ENCODE measurements at regions not wholly inside any gene's neighbourhood (a gene's known extent, or its start where the extent isn't known, plus 50 kb on each side); places are given as distances from the start of the nearest gene placed in this dataset.

GRCh38 chr14:85357120-85357519, 172.8 kb upstream of the FLRT2 start:
- H3K9me3 ChIP-seq (ENCODE audit: control insufficient read depth in 2 of 3, insufficient read depth in 1 of 3, low read length in 3 of 3): no peaks in the 10 kb centered on the region
- no peak overlapping the region for H3K9ac ChIP-seq (ENCODE audit: low read length in 3 of 3)
- DNase-seq: no peak
- H3K4me1 ChIP-seq (ENCODE audit: control insufficient read depth in 2 of 3, insufficient read depth in 2 of 3, low read depth in 1 of 3, low read length in 3 of 3): no peaks in the 10 kb centered on the region
- no peaks in the 10 kb centered on the region for H3K36me3 ChIP-seq (ENCODE audit: control insufficient read depth in 2 of 3, insufficient read depth in 3 of 3, low read length in 3 of 3)
- no peaks in the 10 kb centered on the region for H3K27me3 ChIP-seq (ENCODE audit: control insufficient read depth, insufficient read depth, low read length)
- H3K4me3 ChIP-seq (ENCODE audit: low read length in 3 of 3): no peak overlapping the region
- intact Hi-C loops (cut with DNase I): no loop called here
- FAIRE-seq: no peak
- TF ChIP-seq, protein P1, sequence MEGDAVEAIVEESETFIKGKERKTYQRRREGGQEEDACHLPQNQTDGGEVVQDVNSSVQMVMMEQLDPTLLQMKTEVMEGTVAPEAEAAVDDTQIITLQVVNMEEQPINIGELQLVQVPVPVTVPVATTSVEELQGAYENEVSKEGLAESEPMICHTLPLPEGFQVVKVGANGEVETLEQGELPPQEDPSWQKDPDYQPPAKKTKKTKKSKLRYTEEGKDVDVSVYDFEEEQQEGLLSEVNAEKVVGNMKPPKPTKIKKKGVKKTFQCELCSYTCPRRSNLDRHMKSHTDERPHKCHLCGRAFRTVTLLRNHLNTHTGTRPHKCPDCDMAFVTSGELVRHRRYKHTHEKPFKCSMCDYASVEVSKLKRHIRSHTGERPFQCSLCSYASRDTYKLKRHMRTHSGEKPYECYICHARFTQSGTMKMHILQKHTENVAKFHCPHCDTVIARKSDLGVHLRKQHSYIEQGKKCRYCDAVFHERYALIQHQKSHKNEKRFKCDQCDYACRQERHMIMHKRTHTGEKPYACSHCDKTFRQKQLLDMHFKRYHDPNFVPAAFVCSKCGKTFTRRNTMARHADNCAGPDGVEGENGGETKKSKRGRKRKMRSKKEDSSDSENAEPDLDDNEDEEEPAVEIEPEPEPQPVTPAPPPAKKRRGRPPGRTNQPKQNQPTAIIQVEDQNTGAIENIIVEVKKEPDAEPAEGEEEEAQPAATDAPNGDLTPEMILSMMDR (IDR thresholded peaks at IDR 0.05; ENCODE audit: borderline replicate concordance, extremely low read depth, insufficient read depth): no peak
- no peak overlapping the region for H3K27ac ChIP-seq (ENCODE audit: low read depth in 2 of 2, low read length in 2 of 2)

- FAIRE-seq: no peak
- Histone ChIP-seq H3K4me3 (ENCODE audit: low read length in 3 of 3) (no peak overlapping the region), H3K27ac (ENCODE audit: low read depth in 2 of 2, low read length in 2 of 2) (no peak overlapping the region), H3K27me3 (ENCODE audit: control insufficient read depth, insufficient read depth, low read length) (no peaks in the 10 kb centered on the region), H3K9ac (ENCODE audit: low read length in 3 of 3) (no peak overlapping the region), H3K9me3 (ENCODE audit: control insufficient read depth in 2 of 3, insufficient read depth in 1 of 3, low read length in 3 of 3) (no peaks in the 10 kb centered on the region), H3K4me1 (ENCODE audit: control insufficient read depth in 2 of 3, insufficient read depth in 2 of 3, low read depth in 1 of 3, low read length in 3 of 3) (no peaks in the 10 kb centered on the region), H3K36me3 (ENCODE audit: control insufficient read depth in 2 of 3, insufficient read depth in 3 of 3, low read length in 3 of 3) (no peaks in the 10 kb centered on the region)
- intact Hi-C loops (cut with DNase I): no loop called here
- TF ChIP-seq, protein P1 (IDR thresholded peaks at IDR 0.05; ENCODE audit: borderline replicate concordance, extremely low read depth, insufficient read depth): no peak
- no peak for DNase-seq
Observed at GRCh38 chr14:85358136-85358785, 171.7 kb upstream of the FLRT2 start.

GRCh38 chr14:85359505-85359904, 170.4 kb upstream of the FLRT2 start:
- no peak for FAIRE-seq
- Histone ChIP-seq H3K27ac (ENCODE audit: low read depth in 2 of 2, low read length in 2 of 2) (no peak overlapping the region), H3K9me3 (ENCODE audit: control insufficient read depth in 2 of 3, insufficient read depth in 1 of 3, low read length in 3 of 3) (no peaks in the 10 kb centered on the region), H3K4me1 (ENCODE audit: control insufficient read depth in 2 of 3, insufficient read depth in 2 of 3, low read depth in 1 of 3, low read length in 3 of 3) (no peaks in the 10 kb centered on the region), H3K27me3 (ENCODE audit: control insufficient read depth, insufficient read depth, low read length) (no peaks in the 10 kb centered on the region), H3K9ac (ENCODE audit: low read length in 3 of 3) (no peak overlapping the region), H3K36me3 (ENCODE audit: control insufficient read depth in 2 of 3, insufficient read depth in 3 of 3, low read length in 3 of 3) (no peaks in the 10 kb centered on the region), H3K4me3 (ENCODE audit: low read length in 3 of 3) (no peak overlapping the region)
- TF ChIP-seq, protein P1 (IDR thresholded peaks at IDR 0.05; ENCODE audit: borderline replicate concordance, extremely low read depth, insufficient read depth): no peak
- DNase-seq: no peak
- intact Hi-C loops (cut with DNase I): no loop called here

- intact Hi-C loops (cut with DNase I): no loop called here
- no peak overlapping the region for H3K4me3 ChIP-seq (ENCODE audit: low read length in 3 of 3)
- H3K36me3 ChIP-seq (ENCODE audit: control insufficient read depth in 2 of 3, insufficient read depth in 3 of 3, low read length in 3 of 3): no peaks in the 10 kb centered on the region
- FAIRE-seq (no peak), DNase-seq (no peak)
- no peaks in the 10 kb centered on the region for H3K4me1 ChIP-seq (ENCODE audit: control insufficient read depth in 2 of 3, insufficient read depth in 2 of 3, low read depth in 1 of 3, low read length in 3 of 3)
- no peak overlapping the region for H3K27ac ChIP-seq (ENCODE audit: low read depth in 2 of 2, low read length in 2 of 2)
- TF ChIP-seq, protein P1 (IDR thresholded peaks at IDR 0.05; ENCODE audit: borderline replicate concordance, extremely low read depth, insufficient read depth): no peak
- H3K9me3 ChIP-seq (ENCODE audit: control insufficient read depth in 2 of 3, insufficient read depth in 1 of 3, low read length in 3 of 3): no peaks in the 10 kb centered on the region
- no peak overlapping the region for H3K9ac ChIP-seq (ENCODE audit: low read length in 3 of 3)
- no peaks in the 10 kb centered on the region for H3K27me3 ChIP-seq (ENCODE audit: control insufficient read depth, insufficient read depth, low read length)
Observed at GRCh38 chr14:85363358-85363757, 166.6 kb upstream of the FLRT2 start.

All from kidney (tissue), 13 donors.